Glomerular visceral epithelial cell (primary cell): ENCODE measurements at regions not wholly inside any gene's neighbourhood (a gene's known extent, or its start where the extent isn't known, plus 50 kb on each side); places are given as distances from the start of the nearest gene placed in this dataset.

Experiments used
- DNase-seq: peaks from one replicate; pipeline ENCODE4 v3.0.0-alpha.2; 2016; ENCODE audit errors: extremely low spot score

DNA sequence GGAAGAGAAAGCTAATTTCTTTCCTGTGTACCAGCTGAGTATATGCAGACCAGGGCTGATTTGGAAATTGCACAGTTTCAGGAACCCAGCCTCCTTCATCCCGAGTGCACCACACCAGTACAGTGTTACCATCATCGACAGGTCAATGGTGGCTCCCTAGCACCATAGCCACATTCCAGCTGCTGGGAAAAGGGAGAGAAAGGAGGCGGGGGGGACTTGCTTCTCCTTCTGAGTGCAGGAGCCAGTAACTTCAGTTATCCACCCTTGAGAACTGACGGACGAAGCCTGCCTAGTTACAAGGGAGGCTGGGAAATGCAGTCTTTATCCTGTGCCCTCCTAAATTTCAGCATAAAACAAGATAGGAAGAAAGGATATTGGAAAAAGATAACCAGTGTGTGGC, 129.7 kb upstream of the PRICKLE2 start:
- no peak for DNase-seq

DNA sequence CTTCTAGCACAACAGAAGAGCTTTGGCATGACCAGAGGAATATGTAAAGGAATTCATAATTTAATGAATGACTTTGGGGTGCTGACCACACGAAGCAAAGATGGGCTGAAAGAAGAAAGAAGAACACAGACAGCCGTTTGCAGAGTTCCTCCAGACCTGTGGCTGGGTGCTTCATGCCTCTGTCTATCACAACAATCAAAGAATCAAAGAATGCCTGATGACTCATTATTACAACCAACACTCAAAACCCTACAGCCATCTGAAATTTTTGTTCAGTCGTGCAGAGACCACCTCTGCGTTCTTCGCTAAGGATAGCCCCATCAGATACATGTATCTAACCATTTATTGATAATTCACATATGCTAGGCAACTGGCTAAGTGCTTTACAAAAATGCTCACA, 129.0 kb upstream of the PRICKLE2 start:
- peak; percentile 59 for DNase-seq

- DNase-seq: no peak
Observed at GRCh38 chr3:64353226-64353625, 128.0 kb upstream of the PRICKLE2 start.

GRCh38 chr3:64352639-64352992, 127.3 kb upstream of the PRICKLE2 start:
- peak; percentile 56 for DNase-seq

DNA sequence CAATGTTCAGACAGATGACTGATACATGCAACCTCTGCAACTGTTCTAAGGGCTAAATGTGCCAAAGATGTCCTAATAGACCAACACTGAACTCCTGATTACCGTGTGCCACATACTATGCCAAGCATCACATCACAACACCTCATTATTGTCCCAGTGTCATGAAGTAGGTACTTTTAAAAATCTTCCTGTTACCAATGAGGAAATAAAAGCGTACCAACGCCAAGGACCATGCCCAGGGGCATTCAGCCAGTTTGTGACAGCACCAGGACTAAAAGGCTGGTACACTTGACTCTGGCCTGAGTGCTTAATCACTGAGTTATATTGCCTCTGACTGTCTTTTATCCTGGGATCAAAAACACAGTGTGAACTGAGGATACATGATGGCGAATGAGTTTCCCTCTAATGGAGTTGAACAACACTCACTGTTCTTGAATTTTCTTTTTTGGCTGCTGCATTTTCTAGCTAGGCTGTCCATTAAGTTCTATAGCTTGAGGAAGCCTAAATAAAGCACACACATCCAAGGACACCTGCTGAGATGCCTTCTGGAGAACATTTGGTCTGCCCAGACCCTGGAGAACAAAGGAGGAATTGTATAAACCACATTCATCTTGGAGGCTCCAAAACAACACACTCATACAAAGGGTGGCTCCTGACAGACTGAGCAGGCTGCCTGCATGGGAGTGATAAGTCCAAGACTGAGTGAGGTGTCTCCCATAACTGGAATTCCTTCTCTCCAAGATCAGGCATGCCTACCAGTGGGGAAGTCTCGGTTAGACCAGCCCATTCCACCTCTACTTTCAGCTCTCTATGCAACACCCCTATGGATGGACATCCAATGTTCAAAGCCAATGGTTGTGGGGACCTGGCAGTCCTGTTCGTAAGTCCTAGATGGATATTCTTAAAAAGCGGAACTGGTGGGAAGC, 126.7 kb upstream of the PRICKLE2 start:
- peak; percentile 69 for DNase-seq

DNA sequence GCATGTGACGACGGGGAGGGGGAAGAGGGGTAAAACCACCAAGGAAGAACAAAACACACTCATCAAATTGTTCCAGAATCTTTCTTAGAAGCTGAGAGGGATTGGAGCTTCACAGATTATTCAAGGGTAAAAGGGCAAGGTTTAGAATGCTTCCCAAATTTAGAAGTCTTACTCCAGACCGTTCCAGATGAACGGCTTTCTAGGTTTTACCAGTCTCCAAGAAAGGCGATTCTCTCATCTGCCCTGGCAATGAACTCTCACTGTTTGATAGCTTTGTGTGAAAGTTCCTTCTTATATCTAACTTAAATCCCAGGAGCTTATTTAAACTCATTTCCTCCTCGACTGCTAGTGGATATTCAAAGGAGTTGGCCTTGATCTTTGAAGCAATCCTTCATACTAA, 124.3 kb upstream of the PRICKLE2 start:
- DNase-seq: peak; percentile 35

GRCh38 chr3:64345371-64345770, 120.1 kb upstream of the PRICKLE2 start:
- no peak for DNase-seq

- DNase-seq: peak; percentile 91
Observed at GRCh38 chr3:64344721-64345207, 119.5 kb upstream of the PRICKLE2 start.

DNA sequence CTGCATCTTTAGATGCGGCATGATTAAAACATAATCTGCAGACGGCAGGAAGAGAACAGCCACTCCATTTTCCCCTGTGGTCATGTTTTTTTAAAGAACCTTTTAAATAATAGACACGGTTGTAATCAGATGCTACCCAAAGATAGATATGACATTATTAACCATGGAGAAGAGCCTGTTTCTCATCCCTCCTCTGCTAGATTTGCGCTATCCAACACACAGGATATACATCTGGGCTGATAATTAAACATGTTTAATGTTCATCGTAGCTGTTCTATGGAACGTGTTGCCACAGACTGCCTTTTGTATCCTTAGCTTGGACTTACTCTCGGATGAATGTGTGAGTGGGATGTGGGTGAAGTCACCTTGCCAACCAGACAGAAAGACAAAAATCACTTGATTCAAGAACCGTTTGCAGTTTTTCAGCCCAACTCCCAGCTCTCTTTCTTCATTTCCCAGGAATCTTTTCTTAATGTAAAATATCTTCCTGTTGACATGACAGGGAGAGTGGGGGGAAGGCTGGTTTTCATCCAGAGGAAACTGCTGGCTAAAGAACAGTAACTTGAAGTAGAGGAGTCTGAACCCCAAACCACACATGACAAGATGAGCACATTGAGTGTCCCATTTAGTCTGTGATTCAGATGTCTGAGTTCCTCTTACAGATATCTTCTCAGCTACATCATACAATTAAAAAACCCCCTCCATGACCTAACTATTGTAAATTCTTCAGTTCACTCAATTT, 118.6 kb upstream of the PRICKLE2 start:
- DNase-seq: peak; percentile 85

GRCh38 chr3:64342940-64343688, 117.8 kb upstream of the PRICKLE2 start:
- DNase-seq: peak; percentile 82

DNA sequence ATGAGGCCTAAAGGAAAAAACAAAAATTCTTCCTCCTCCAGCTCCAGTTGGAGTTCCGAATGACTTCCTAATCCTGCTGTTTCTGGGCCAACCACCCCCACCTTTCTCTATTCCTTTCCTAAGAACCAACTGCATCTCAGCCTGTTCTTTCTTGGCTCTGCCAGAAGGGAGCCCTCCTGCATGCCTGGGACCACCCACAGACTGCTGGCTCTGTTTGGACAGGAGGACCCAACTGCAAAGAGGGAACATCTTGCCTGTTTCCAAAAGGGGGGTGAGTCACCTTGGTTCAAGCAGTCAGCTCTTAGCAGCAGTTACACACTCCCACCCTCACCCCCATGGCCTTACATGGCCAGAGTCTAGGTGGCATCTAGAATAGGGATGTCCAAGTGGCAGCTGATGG, 116.0 kb upstream of the PRICKLE2 start:
- no peak for DNase-seq

DNA sequence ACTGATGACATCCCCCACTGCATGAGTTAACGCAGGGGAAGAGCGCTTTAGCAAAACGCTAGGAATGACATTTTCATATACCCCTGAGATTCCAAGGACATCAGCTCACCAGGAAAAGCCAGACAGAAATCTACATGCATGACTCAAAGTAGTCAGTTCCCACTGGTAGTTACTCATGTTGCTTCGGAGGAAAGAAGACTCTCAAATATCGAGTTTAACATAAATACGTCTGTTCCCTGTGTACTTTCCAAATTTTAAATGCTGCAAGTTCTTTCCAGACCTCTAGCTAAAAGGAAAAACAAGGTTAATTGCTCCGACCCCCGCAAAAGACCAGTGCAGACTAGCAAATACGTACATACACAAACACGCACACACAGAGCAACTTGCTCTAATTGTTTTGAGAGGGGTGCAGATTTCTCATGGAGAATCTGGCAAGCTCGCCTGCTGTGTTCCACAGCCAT, 115.4 kb upstream of the PRICKLE2 start:
- peak; percentile 77 for DNase-seq

- no peak for DNase-seq
Observed at GRCh38 chr3:64336488-64336887, 111.2 kb upstream of the PRICKLE2 start.

DNA sequence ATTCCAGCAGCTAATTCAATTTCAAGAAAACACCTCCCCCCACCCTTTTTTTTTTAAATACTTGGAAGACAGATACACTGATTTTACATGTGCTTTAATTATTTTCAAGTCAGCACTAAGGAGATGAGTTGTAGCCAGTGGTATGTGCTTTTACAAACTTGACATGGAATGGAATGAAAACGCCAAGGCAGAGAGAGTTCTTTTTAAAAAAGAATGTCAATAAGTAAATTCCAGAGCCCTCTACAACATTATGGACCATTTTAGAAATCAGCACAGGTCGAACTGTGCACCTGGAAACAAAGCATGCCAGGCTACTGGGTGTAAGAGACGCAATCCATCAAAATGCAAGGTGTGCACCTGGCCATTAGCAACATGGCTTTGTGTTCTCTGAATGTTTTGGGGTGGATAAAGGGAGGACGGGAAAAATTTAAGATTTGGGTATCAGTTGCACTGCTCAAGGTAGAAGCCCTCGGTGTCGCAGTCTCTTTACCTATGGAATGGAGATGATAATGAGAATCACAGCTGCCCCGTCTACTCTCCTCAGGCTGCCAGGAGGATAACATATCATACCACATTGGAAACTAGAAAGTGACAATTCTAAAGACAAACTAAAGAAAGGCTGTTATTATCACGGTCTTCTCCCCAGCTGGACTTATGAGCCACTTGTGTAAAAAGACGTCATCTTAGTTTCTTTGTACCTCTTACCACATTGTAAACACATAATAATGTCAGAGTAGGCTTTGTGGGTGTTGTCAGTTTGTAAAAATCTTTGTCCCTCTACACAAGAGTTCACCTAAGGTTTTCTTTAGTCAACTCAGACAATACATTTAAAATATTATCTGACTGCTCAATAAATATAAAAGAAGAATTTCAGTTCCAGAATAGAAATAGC, 107.4 kb upstream of the PRICKLE2 start:
- no peak for DNase-seq

DNA sequence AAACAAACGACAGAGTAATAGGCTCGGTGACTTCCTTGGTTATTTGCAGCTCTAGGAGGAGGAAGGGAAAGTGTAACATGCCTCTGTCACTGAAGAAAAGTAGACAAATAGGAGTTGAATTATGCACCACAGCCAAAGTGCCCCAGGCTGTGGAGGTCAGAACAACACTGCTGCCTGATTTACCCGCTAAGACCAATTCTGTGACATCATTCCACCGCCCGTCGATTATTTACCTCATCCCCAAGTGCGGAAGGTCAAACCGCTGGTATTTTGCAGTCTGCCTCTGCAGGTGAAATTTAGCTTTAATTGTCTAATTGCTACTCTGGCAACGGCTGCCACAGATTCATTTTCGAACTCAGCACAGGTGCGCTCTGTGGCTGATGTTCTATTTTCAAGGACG, 106.3 kb upstream of the PRICKLE2 start:
- DNase-seq: no peak

- DNase-seq: no peak
Observed at GRCh38 chr3:64329037-64329436, 103.8 kb upstream of the PRICKLE2 start.

DNA sequence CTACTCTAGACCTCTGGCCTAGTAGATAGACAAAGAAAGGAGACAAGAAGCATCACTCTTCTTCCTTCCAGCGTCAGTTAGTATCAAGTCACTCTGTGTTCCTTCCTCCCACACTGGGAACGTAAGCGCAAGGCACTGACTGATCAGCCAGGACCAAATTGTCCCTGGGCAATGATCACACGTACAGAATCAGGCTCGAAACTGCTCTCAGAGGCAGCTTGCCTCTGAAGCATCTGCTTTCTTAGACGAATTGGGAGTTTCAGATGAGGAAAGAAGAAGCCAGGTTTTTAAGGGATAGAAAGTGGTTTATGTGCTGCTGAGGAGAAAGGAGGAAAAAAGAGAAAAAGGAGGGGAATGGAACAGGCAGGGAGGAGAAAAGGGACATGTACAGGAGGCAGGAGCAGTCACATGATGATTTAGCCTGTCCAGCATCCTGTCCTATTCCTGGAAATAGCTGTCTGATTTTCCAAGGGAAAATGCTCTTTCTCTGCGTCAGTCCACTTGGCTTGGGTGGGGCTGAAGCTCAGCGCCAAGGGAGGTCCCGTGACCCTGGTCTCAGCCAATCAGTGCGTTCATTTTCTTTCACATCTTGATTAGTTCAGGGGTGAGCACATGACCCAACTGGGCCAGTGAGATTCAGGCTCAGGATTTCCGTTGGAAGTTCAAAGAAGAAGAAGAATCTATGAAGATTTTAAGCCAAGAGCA, 102.0 kb upstream of the PRICKLE2 start:
- no peak for DNase-seq

DNA sequence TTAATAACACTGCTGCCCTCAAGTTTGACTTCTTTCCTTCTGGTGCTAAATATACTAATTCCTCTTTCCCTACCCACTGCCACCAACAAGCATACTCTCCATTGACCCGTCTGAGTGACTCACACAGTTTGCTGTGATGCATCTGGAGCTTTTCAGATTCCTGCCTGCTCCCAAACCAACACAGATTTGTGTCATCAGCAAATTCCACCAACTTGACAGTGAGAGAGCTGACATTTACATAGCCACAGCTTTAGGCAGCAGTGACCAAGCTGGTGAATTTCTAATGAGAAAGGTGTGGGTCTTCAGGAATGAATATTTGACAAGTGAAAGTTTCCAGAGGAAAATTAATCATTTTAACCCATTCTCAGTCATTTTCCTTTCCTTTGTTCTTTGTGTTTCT, 96.5 kb upstream of the PRICKLE2 start:
- peak; percentile 83 for DNase-seq

DNA sequence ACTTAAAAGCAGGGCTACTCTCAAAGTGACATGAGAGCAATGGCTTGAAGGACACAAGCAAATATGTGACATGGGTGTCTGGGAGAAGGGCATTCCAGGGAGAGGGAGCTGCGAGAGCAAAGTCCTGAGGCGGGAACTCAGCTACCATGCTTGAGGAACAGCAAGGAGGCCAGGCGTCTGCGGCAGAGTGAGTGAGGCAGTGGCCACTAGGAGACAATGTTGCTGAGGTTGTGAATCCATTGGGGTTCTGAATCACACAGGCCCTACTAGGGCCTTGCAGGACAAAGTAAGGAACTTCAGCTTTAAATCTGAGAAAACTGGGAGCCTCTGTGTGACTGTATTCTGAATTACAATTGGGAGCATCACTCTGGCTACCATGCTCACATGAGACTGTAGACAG, 94.1 kb upstream of the PRICKLE2 start:
- DNase-seq: peak; percentile 31

- peak; percentile 5 for DNase-seq
Observed at GRCh38 chr3:64318668-64319271, 93.5 kb upstream of the PRICKLE2 start.
